ENCODE measurements at regions not wholly inside any gene's neighbourhood (a gene's known extent, or its start where the extent isn't known, plus 50 kb on each side); places are given as distances from the start of the nearest gene placed in this dataset.

GRCh38 chr7:21076574-21076973, 289.9 kb upstream of the SP8 start:
- no peak for DNase-seq (ENCODE audit: low read depth)
- H3K4me3 ChIP-seq (ENCODE audit: low read depth, low read length) = no peak overlapping the region
- no peak for TF ChIP-seq CTCF (IDR thresholded peaks at IDR 0.05; ENCODE audit: low read depth, low read length, missing control alignments)

- DNase-seq (ENCODE audit: low read depth) = no peak
- no peak overlapping the region for H3K4me3 ChIP-seq (ENCODE audit: low read depth, low read length)
- no peak for TF ChIP-seq CTCF (IDR thresholded peaks at IDR 0.05; ENCODE audit: low read depth, low read length, missing control alignments)
Observed at GRCh38 chr7:21077602-21078001, 290.9 kb upstream of the SP8 start.

- DNase-seq (ENCODE audit: low read depth) = no peak
- no peak overlapping the region for H3K4me3 ChIP-seq (ENCODE audit: low read depth, low read length)
- TF ChIP-seq CTCF (IDR thresholded peaks at IDR 0.05; ENCODE audit: low read depth, low read length, missing control alignments) = no peak
Observed at GRCh38 chr7:21084286-21084685, 297.6 kb upstream of the SP8 start.

GRCh38 chr7:21086688-21087087, 300.0 kb upstream of the SP8 start:
- TF ChIP-seq CTCF (IDR thresholded peaks at IDR 0.05; ENCODE audit: low read depth, low read length, missing control alignments) = no peak
- DNase-seq (ENCODE audit: low read depth) = no peak
- no peak overlapping the region for H3K4me3 ChIP-seq (ENCODE audit: low read depth, low read length)

- no peak overlapping the region for H3K4me3 ChIP-seq (ENCODE audit: low read depth, low read length)
- DNase-seq (ENCODE audit: low read depth) = no peak
- TF ChIP-seq CTCF (IDR thresholded peaks at IDR 0.05; ENCODE audit: low read depth, low read length, missing control alignments) = no peak
Observed at GRCh38 chr7:21089653-21090052, 303.0 kb upstream of the SP8 start.

- H3K4me3 ChIP-seq (ENCODE audit: low read depth, low read length) = no peak overlapping the region
- DNase-seq (ENCODE audit: low read depth) = no peak
- no peak for TF ChIP-seq CTCF (IDR thresholded peaks at IDR 0.05; ENCODE audit: low read depth, low read length, missing control alignments)
Observed at GRCh38 chr7:21092766-21093702, 306.3 kb upstream of the SP8 start.

GRCh38 chr7:21094589-21094988, 307.9 kb upstream of the SP8 start:
- H3K4me3 ChIP-seq (ENCODE audit: low read depth, low read length) = no peak overlapping the region
- DNase-seq (ENCODE audit: low read depth) = no peak
- no peak for TF ChIP-seq CTCF (IDR thresholded peaks at IDR 0.05; ENCODE audit: low read depth, low read length, missing control alignments)

Data from GM12864 (cell line).